ENCODE measurements at regions not wholly inside any gene's neighbourhood (a gene's known extent, or its start where the extent isn't known, plus 50 kb on each side); places are given as distances from the start of the nearest gene placed in this dataset.

DNA sequence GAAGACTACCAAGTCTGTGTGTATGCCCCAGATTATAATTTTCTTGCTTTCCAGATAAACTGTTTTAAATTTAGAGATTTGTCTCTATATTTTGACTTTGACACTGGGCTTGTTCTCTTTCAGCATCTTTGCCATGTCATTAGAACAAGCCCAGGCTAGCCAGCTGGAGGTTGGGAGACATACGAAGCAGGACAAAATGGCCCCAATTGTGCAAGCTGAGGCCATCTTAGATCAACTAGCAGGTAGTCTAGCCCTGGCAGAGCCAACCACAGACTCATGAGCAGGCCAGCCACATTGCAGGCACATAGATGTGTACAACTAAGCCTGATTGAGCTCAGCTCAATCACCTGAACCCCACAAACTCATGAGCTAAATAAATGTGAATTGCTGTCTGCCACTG, 321.4 kb downstream of the ATP23 start:
- TF ChIP-seq SIN3A (IDR thresholded peaks at IDR 0.05; ENCODE audit: borderline replicate concordance, low read depth, low read length) (no peak), FOXM1 (IDR thresholded peaks at IDR 0.05; ENCODE audit: low read depth) (no peak), EP300 (IDR thresholded peaks at IDR 0.05; ENCODE audit: borderline replicate concordance in 1 of 2, low read depth in 1 of 2, low read length in 1 of 2) (no peak), RFX5 (IDR thresholded peaks at IDR 0.05; ENCODE audit: low read length) (no peak), YY1 (IDR thresholded peaks at IDR 0.05; ENCODE audit: low read depth) (no peak)
